ENCODE measurements at regions not wholly inside any gene's neighbourhood (a gene's known extent, or its start where the extent isn't known, plus 50 kb on each side); places are given as distances from the start of the nearest gene placed in this dataset.

GRCh38 chr11:8768625-8769333 lies 86.2 kb downstream of the RPL27A start:
- no peak overlapping the region for H4K8ac ChIP-seq (replicated peaks; ENCODE audit: insufficient read length, low read depth, low read length)
- no peak overlapping the region for H3K4me3 Mint-ChIP-seq
- no peaks in the 10 kb centered on the region for H3K27me3 Mint-ChIP-seq (ENCODE audit: low read depth)
- no peak overlapping the region for H2BK5ac ChIP-seq (ENCODE audit: insufficient read length, low read length)
- no peak overlapping the region for H4K91ac ChIP-seq (ENCODE audit: insufficient read length, low read depth, low read length)
- H3T11ph ChIP-seq (ENCODE audit: low read length) = no peak overlapping the region
- H3K36me3 Mint-ChIP-seq (ENCODE audit: insufficient read depth in 1 of 3, low read depth in 3 of 3) = no peaks in the 10 kb centered on the region
- H3K9me3 ChIP-seq (ENCODE audit: control insufficient read depth, low read depth, low read length) = no peaks in the 10 kb centered on the region
- H2BK120ac ChIP-seq (ENCODE audit: low read depth, low read length, poor library complexity, severe bottlenecking) = no peak overlapping the region
- no peaks in the 10 kb centered on the region for H4K20me1 ChIP-seq (ENCODE audit: control insufficient read depth, insufficient read depth, insufficient read length)
- peaks cover 25 to 34% of the 10 kb centered on the region in 2 experiments for H3K4me1 Mint-ChIP-seq
- H3K27me3 ChIP-seq (ENCODE audit: insufficient read depth, low read length) = no peaks in the 10 kb centered on the region
- H2BK15ac ChIP-seq (ENCODE audit: low read depth, low read length) = no peak overlapping the region
- H3K56ac ChIP-seq (ENCODE audit: insufficient read length, low read depth, low read length) = no peak overlapping the region
- DNase-seq = no peak
- no peaks in the 10 kb centered on the region for H3K79me1 ChIP-seq (ENCODE audit: insufficient read depth, low read depth, low read length, poor library complexity, severe bottlenecking)
- H3K27ac ChIP-seq (ENCODE audit: insufficient read length, low read depth, low read length) = no peak overlapping the region
- H2AFZ ChIP-seq (ENCODE audit: low read length) = no peak overlapping the region
- no peak overlapping the region for H3K4me2 ChIP-seq (ENCODE audit: insufficient read depth, insufficient read length, low read length)
- H3K23me2 ChIP-seq (ENCODE audit: insufficient read length, low read depth, low read length, poor library complexity, severe bottlenecking) = no peaks in the 10 kb centered on the region
- no peak overlapping the region for H3K14ac ChIP-seq (ENCODE audit: insufficient read depth, low read length)
- H3K4ac ChIP-seq (ENCODE audit: low read depth, low read length) = no peak overlapping the region
- no CpG with 5 or more reads among the region's 3 CpGs for WGBS (ENCODE audit: extremely low coverage, insufficient read length, low lambda C conversion rate)
- no peak overlapping the region for H2BK20ac ChIP-seq (ENCODE audit: low read depth, low read length, poor library complexity, severe bottlenecking)
- peaks cover 8% of the 10 kb centered on the region; the same call in 1 of the 2 replicates for H3K4me1 ChIP-seq (ENCODE audit: insufficient read depth, low read length)
- H2BK12ac ChIP-seq (ENCODE audit: insufficient read length, low read depth, low read length) = no peak overlapping the region
- H2AK5ac ChIP-seq (ENCODE audit: insufficient read length, low read length) = no peak overlapping the region
- no peak overlapping the region for H4K5ac ChIP-seq (ENCODE audit: insufficient read length, low read depth, low read length)
- no peaks in the 10 kb centered on the region for H3K9me3 Mint-ChIP-seq
- H3K27ac Mint-ChIP-seq = peak overlapping the region in 2 of 3 experiments; percentile 5 to 41; a peak in 2 of 7 replicates
- H3K9ac ChIP-seq (ENCODE audit: extremely low read depth, insufficient read length, low read length) = no peak overlapping the region
- H3K79me2 ChIP-seq (ENCODE audit: insufficient read depth, low read length) = no peaks in the 10 kb centered on the region
- H3K18ac ChIP-seq (ENCODE audit: insufficient read length, low read depth, low read length) = no peak overlapping the region
- H3K23ac ChIP-seq (ENCODE audit: insufficient read length, low read depth, low read length) = no peak overlapping the region
- peak; percentile 38; the same call in 2 of the 3 replicates for TF ChIP-seq CTCF (conservative IDR thresholded peaks at IDR 0.05)

Measured in H9 (cell line).